Epithelial cell of proximal tubule (primary cell): ENCODE measurements at regions not wholly inside any gene's neighbourhood (a gene's known extent, or its start where the extent isn't known, plus 50 kb on each side); places are given as distances from the start of the nearest gene placed in this dataset.

ENCODE experiments used
- DNase-seq: peaks from one replicate; pipeline ENCODE4 v3.0.0-alpha.2; 2011; ENCODE audit warnings: low read depth
- H3K4me3 ChIP-seq: 2 replicates; pipeline ENCODE4 v1.5.1; 2011; ENCODE audit warnings: low read depth, mild to moderate bottlenecking, low read length
- TF ChIP-seq, protein P1 (sequence below): conservative IDR thresholded peaks from 2 replicates; pipeline ENCODE4 v1.5.1; 2012; ENCODE audit warnings: low read depth, mild to moderate bottlenecking, low read length

DNA sequence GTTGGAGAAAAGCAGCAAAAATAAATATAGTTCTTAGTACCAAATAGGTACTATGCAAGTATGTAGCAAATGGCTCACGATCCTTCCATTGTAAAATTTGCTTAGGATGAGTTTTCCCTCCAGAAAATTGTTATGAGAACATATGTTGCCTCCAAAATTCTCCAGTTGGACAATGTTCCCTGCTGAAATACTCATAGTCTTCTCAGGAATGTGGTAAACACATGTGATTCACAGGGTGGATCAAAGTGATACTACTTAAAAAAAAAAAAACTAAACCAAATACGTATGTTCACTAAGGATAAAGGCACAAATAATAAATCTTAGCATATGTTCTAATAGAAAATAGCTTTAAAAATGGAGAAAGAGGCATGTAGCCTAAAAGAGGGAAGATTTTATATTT is 84.3 kb upstream of the ZNF385D start:
- no peak overlapping the region for H3K4me3 ChIP-seq
- TF ChIP-seq, protein P1, sequence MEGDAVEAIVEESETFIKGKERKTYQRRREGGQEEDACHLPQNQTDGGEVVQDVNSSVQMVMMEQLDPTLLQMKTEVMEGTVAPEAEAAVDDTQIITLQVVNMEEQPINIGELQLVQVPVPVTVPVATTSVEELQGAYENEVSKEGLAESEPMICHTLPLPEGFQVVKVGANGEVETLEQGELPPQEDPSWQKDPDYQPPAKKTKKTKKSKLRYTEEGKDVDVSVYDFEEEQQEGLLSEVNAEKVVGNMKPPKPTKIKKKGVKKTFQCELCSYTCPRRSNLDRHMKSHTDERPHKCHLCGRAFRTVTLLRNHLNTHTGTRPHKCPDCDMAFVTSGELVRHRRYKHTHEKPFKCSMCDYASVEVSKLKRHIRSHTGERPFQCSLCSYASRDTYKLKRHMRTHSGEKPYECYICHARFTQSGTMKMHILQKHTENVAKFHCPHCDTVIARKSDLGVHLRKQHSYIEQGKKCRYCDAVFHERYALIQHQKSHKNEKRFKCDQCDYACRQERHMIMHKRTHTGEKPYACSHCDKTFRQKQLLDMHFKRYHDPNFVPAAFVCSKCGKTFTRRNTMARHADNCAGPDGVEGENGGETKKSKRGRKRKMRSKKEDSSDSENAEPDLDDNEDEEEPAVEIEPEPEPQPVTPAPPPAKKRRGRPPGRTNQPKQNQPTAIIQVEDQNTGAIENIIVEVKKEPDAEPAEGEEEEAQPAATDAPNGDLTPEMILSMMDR: no peak
- DNase-seq: no peak

- H3K4me3 ChIP-seq: no peak overlapping the region
- TF ChIP-seq, protein P1: no peak
- no peak for DNase-seq
These were observed 85.2 kb upstream of the ZNF385D start for GRCh38 chr3:21836227-21836626.

DNA sequence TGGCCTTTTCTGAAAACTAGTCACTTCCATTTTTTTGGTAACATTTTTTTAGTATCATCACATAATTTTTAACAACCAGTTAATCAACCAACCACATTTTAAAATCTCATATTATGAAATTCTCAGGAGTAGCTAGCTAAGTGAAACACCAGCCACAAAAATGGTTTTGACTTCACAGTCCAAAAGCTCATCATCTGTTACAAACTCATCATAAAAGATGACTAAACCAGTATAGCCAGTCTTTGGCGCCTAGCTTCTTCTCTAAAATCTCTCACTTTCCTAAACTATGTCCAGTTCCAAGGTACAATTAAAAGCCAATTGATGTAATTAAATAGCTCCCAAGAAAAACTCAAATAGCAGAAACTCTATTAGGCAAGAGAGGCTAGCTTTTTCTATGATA is 88.2 kb upstream of the ZNF385D start:
- TF ChIP-seq, protein P1: no peak
- H3K4me3 ChIP-seq: no peak overlapping the region
- no peak for DNase-seq

- no peak overlapping the region for H3K4me3 ChIP-seq
- DNase-seq: peak; percentile 71
- TF ChIP-seq, protein P1: peak; percentile 73
These were observed 88.6 kb upstream of the ZNF385D start for GRCh38 chr3:21839592-21839991.

- DNase-seq: no peak
- TF ChIP-seq, protein P1: no peak
- H3K4me3 ChIP-seq: no peak overlapping the region
These were observed 96.0 kb upstream of the ZNF385D start for GRCh38 chr3:21847005-21847404.

DNA sequence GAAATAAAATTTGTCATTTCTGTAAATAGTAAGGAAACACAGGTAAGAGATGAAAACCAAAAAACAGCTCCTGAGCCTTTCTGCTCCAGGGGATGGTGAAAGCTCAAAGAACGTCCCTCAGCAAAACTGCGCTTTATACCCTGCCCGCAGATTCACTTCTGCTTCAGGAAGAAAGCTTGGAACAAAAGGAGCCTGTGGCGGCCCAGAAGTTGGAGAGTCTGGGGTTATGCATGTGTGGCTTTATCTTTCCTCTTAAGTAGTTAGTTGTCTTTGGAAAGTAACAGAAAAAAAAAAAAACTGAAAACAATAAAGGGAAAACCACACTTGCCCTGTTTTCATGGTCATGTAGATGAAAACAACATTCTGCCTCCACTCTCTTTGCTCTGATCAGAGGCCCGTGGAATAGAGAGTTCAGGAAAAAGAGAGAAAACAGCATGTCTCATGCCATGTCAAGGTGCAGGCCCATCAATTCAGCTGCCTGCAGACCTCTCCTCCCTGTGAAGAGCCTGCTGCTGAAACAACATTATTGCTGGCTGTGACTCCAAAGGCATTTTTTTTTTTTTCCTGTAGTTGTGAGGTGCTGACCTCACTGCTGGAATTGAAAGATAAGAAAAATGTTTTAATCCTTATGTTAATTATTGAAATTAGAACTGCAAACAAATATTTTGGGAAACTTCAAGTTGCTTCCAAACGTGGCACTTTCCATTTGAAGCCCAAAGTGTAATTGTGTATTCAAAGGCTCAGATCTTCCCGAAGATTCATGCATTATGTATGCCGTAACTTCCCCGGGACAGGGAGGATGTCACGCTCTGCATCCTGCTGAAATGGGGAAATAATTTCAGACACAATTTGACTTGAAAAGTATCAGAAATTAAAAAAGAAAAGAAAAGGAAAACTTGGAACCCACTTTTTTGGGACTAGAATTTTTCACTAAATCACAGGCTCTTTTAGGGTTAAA is 108.4 kb upstream of the ZNF385D start:
- TF ChIP-seq, protein P1: no peak
- no peak for DNase-seq
- no peak overlapping the region for H3K4me3 ChIP-seq

- DNase-seq: no peak
- H3K4me3 ChIP-seq: no peak overlapping the region
- TF ChIP-seq, protein P1: no peak
These were observed 109.1 kb upstream of the ZNF385D start for GRCh38 chr3:21860082-21860475.
